NCI-H1694 (cell line): ENCODE measurements at regions not wholly inside any gene's neighbourhood (a gene's known extent, or its start where the extent isn't known, plus 50 kb on each side); places are given as distances from the start of the nearest gene placed in this dataset.
"Not testable (repeated sequence)": the region's sequence is repeated elsewhere in the genome, so short reads cannot be mapped to it uniquely, and the experiment has no call there.

Experiments
- DNase-seq: peaks from one replicate; lab custom pipeline; 2025; lab: John Stamatoyannopoulos, UW

- DNase-seq, result no peak
Measured at GRCh38 chr13:50747737-50748350, 95.6 kb downstream of the DLEU7 start.

- DNase-seq, result not testable (repeated sequence)
Measured at GRCh38 chr13:50753221-50753620, 90.3 kb downstream of the DLEU7 start.

GRCh38 chr13:50755862-50756685 is 87.4 kb downstream of the DLEU7 start:
- DNase-seq, result peak; percentile 43

GRCh38 chr13:50757008-50757407 is 86.5 kb downstream of the DLEU7 start:
- DNase-seq, result no peak

- no peak for DNase-seq
Measured at GRCh38 chr13:50758796-50759195, 84.7 kb downstream of the DLEU7 start.

GRCh38 chr13:50760751-50761150 is 82.7 kb downstream of the DLEU7 start:
- no peak for DNase-seq

- no peak for DNase-seq
Measured at GRCh38 chr13:50761406-50761805, 82.1 kb downstream of the DLEU7 start.

- no peak for DNase-seq
Measured at GRCh38 chr13:50762969-50763567, 80.4 kb downstream of the DLEU7 start.

- peak; percentile 57 for DNase-seq
Measured at GRCh38 chr13:50766013-50766412, 77.5 kb downstream of the DLEU7 start.

GRCh38 chr13:50766695-50767094 is 76.8 kb downstream of the DLEU7 start:
- no peak for DNase-seq

- not testable (repeated sequence) for DNase-seq
Measured at GRCh38 chr13:50772881-50773280, 70.6 kb downstream of the DLEU7 start.
